ENCODE measurements at regions not wholly inside any gene's neighbourhood (a gene's known extent, or its start where the extent isn't known, plus 50 kb on each side); places are given as distances from the start of the nearest gene placed in this dataset.

DNA sequence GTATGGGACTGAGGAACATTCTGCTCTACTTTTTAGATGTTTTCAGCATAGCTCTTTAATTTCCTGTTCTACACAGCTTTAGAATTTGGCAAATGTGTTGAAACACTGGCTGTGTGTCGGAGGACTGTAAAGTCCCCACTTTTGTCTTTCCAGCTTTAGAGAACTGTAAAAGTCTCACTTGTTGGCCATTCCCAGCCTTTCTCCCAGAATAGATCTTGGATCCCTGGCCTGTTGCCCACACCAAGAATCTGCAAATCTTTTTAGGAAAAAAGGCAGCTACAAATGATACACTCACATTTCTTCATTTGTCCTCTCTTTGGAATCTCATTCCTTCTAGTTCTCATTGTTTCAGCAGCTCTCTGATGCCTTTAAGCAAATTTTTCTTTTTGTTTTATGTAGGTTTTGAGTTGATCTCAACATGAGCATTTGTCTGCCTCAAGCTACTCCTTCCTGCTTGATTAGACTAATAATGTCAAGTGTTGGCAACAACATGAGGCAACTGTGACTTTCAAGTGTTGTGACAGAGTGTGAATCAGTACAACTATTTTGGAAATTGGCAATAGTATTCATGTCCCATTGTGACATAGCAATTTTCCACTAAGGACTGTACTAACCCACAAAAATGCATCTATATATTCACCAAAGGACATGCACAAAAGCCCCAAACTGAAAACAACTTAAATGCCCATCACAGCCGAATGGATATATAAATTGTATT, 610.8 kb downstream of the EPHA4 start:
- TF ChIP-seq EP300 (IDR thresholded peaks at IDR 0.05; ENCODE audit: low read depth) (no peak), POLR2AphosphoS5 (IDR thresholded peaks at IDR 0.05) (no peak)
- intact Hi-C loops (cut with DNase I; ENCODE audit: low total_unique reads) (no loop called here), in situ Hi-C loops (cut with MboI; ENCODE audit: low pct_ligation_motif_present in 1 of 4, low pct_unique_long_range_greater_than_20kb in 1 of 4, low sequenced_read_pairs in 3 of 4) (no loop called here)
- no peaks in the 10 kb centered on the region for H3K27me3 ChIP-seq
- H3K9me3 ChIP-seq: no peaks in the 10 kb centered on the region
- no peak overlapping the region for H3K27ac ChIP-seq
- DNase-seq: no peak
- H3K4me1 ChIP-seq: peaks cover 0 to 7% (median 0%) of the 10 kb centered on the region in 4 donors
- no peak overlapping the region for H3K4me3 ChIP-seq
- 74 to 78% methylated on average over 2 of the region's 2 CpGs for WGBS, 2 donors (ENCODE audit: low coverage in 1 of 2)
- no peaks in the 10 kb centered on the region for H3K36me3 ChIP-seq

DNA sequence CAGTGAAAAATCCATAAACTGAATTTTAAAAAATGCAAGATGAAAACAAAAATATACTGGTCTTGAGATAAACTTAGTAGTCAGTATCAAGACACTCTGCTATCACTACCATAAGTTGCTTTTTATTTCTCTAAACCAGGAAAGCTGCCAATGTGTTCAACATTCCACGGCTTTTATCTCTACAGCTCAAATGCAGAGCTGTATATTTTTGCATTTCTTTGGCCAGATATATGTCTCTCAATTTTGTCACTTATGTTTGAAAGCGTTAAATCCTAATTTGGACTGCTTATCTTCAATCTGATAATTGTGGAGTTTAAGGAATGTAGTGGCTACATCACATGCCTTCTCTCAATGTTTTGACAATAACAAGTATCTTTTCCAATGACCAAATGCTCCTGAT, 609.5 kb downstream of the EPHA4 start:
- 40 to 56% methylated on average over 2 of the region's 2 CpGs for WGBS, 2 donors (ENCODE audit: low coverage in 1 of 2)
- H3K4me3 ChIP-seq: no peak overlapping the region
- H3K27ac ChIP-seq: no peak overlapping the region
- TF ChIP-seq EP300 (IDR thresholded peaks at IDR 0.05; ENCODE audit: low read depth) (no peak), POLR2AphosphoS5 (IDR thresholded peaks at IDR 0.05) (no peak), POLR2A (IDR thresholded peaks at IDR 0.05) (no peak)
- TF ChIP-seq, protein P1, sequence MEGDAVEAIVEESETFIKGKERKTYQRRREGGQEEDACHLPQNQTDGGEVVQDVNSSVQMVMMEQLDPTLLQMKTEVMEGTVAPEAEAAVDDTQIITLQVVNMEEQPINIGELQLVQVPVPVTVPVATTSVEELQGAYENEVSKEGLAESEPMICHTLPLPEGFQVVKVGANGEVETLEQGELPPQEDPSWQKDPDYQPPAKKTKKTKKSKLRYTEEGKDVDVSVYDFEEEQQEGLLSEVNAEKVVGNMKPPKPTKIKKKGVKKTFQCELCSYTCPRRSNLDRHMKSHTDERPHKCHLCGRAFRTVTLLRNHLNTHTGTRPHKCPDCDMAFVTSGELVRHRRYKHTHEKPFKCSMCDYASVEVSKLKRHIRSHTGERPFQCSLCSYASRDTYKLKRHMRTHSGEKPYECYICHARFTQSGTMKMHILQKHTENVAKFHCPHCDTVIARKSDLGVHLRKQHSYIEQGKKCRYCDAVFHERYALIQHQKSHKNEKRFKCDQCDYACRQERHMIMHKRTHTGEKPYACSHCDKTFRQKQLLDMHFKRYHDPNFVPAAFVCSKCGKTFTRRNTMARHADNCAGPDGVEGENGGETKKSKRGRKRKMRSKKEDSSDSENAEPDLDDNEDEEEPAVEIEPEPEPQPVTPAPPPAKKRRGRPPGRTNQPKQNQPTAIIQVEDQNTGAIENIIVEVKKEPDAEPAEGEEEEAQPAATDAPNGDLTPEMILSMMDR (IDR thresholded peaks at IDR 0.05): no peak
- in situ Hi-C loops (cut with MboI; ENCODE audit: low pct_ligation_motif_present in 1 of 4, low pct_unique_long_range_greater_than_20kb in 1 of 4, low sequenced_read_pairs in 3 of 4): no loop called here
- H3K4me1 ChIP-seq: peaks cover 0 to 7% (median 0%) of the 10 kb centered on the region in 4 donors
- no peaks in the 10 kb centered on the region for H3K9me3 ChIP-seq
- no peaks in the 10 kb centered on the region for H3K36me3 ChIP-seq
- intact Hi-C loops (cut with DNase I; ENCODE audit: low total_unique reads): no loop called here
- DNase-seq: no peak
- H3K27me3 ChIP-seq: no peaks in the 10 kb centered on the region

DNA sequence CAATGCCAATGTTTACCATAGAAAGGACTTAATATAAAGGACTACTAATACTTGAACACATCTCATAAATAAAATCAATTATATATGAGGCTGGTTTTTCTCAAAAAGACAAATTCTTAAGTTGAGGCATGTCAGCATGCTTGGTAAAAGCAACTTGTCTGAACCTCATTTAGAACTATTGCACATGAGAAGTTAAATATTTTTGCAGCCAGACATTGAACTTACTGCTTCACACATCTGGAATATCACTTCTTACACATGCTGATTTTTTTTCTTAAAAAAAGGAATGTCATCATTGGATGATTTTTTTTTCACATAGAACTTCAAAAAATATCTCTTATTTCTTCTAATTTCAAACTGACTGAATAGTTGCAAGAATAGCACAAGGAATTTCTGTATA, 609.0 kb downstream of the EPHA4 start:
- TF ChIP-seq EP300 (IDR thresholded peaks at IDR 0.05; ENCODE audit: low read depth) (no peak), POLR2A (IDR thresholded peaks at IDR 0.05) (no peak), POLR2AphosphoS5 (IDR thresholded peaks at IDR 0.05) (no peak)
- TF ChIP-seq, protein P1 (IDR thresholded peaks at IDR 0.05): no peak
- no peaks in the 10 kb centered on the region for H3K27me3 ChIP-seq
- DNase-seq: no peak
- in situ Hi-C loops (cut with MboI; ENCODE audit: low pct_ligation_motif_present in 1 of 4, low pct_unique_long_range_greater_than_20kb in 1 of 4, low sequenced_read_pairs in 3 of 4) (no loop called here), intact Hi-C loops (cut with DNase I; ENCODE audit: low total_unique reads) (no loop called here)
- H3K36me3 ChIP-seq: no peaks in the 10 kb centered on the region
- H3K4me3 ChIP-seq: no peak overlapping the region
- H3K27ac ChIP-seq: no peak overlapping the region
- H3K4me1 ChIP-seq: peaks cover 0 to 7% (median 0%) of the 10 kb centered on the region in 4 donors
- no peaks in the 10 kb centered on the region for H3K9me3 ChIP-seq

DNA sequence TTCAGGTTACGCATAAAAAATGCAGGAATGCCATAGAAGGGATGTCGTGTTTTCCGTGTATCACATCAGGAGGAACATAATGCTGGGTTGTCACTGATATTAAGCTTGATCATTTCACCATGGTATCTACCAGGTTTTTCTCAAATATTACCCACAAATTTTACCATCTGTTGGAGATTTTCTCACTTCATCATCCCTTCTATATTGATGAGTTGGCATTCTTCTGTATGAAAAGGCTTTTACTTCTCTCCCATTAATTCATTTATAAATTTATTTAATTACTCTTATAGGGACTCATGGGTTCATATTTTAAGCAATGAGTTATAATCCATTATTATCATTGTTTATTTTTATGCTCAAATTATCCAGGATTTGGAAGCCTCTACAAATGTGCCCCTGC, 608.2 kb downstream of the EPHA4 start:
- no peak overlapping the region for H3K4me3 ChIP-seq
- H3K27me3 ChIP-seq: no peaks in the 10 kb centered on the region
- in situ Hi-C loops (cut with MboI; ENCODE audit: low pct_ligation_motif_present in 1 of 4, low pct_unique_long_range_greater_than_20kb in 1 of 4, low sequenced_read_pairs in 3 of 4): no loop called here
- no peak overlapping the region for H3K27ac ChIP-seq
- 95 to 100% methylated on average over 3 of the region's 3 CpGs for WGBS, 2 donors (ENCODE audit: low coverage in 1 of 2)
- no peaks in the 10 kb centered on the region for H3K9me3 ChIP-seq
- no peak for DNase-seq
- peaks cover 0 to 7% (median 0%) of the 10 kb centered on the region in 4 donors for H3K4me1 ChIP-seq
- TF ChIP-seq POLR2AphosphoS5 (IDR thresholded peaks at IDR 0.05): no peak
- intact Hi-C loops (cut with DNase I; ENCODE audit: low total_unique reads): no loop called here
- H3K36me3 ChIP-seq: no peaks in the 10 kb centered on the region

DNA sequence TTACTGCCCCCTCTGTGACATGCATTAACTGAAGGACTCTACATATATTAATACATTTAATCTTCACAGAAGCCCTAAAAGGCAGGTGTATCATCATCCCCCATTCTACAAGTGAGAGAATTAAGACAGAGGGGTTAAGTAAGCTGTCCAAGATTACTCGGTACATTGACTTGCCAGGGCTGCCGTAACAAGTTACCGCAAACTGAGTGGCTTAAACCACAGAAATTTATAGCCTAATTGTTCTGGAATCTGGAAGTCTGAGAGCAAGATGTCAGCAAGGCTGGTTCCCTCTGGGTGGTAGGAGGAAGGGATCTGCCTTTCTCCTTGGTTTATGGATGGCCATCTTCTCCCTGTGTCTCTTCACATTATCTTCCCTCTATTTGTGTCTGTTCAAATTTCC, 605.5 kb downstream of the EPHA4 start:
- DNase-seq: no peak
- no peaks in the 10 kb centered on the region for H3K27me3 ChIP-seq
- WGBS, 2 donors (ENCODE audit: low coverage in 1 of 2): 60 to 71% methylated on average over 2 to 3 of the region's 3 CpGs
- TF ChIP-seq POLR2A (IDR thresholded peaks at IDR 0.05): no peak
- TF ChIP-seq, protein P1 (IDR thresholded peaks at IDR 0.05): no peak
- no peak for TF ChIP-seq POLR2AphosphoS5 (IDR thresholded peaks at IDR 0.05)
- no peaks in the 10 kb centered on the region for H3K4me1 ChIP-seq
- H3K36me3 ChIP-seq: no peaks in the 10 kb centered on the region
- no peak overlapping the region for H3K27ac ChIP-seq
- H3K4me3 ChIP-seq: no peak overlapping the region
- H3K9me3 ChIP-seq: no peaks in the 10 kb centered on the region
- in situ Hi-C loops (cut with MboI; ENCODE audit: low pct_ligation_motif_present in 1 of 4, low pct_unique_long_range_greater_than_20kb in 1 of 4, low sequenced_read_pairs in 3 of 4) (no loop called here), intact Hi-C loops (cut with DNase I; ENCODE audit: low total_unique reads) (no loop called here)

Data from transverse colon (tissue), 4 donors.